NCI-H187 (cell line): ENCODE measurements at regions not wholly inside any gene's neighbourhood (a gene's known extent, or its start where the extent isn't known, plus 50 kb on each side); places are given as distances from the start of the nearest gene placed in this dataset.
A peak's percentile ranks its signal among the peaks of the same experiment; 100 is the strongest.

Source experiments
- DNase-seq, 2 experiments: peaks; one replicate each; lab custom pipeline; 2025; lab: John Stamatoyannopoulos, UW

DNA sequence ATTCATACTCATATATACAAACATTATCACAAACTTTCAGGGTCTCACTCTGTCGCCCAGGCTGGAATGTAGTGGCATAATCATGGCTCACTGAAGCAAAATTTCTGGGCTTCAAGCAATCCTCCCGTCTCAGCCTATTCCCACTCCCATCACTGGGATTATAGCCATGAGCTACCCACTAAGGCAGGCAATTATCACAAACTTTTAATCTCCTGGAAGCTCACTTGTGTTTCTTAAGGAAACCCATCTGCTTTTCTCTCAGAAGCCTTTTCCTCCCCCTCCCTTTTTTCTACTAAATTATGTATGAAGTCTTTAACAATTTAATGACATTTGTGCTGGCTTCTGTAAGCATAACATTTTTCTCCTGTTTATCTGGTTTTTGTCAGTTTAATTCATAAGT is 170.5 kb downstream of the AREG start:
- no peak for DNase-seq

DNA sequence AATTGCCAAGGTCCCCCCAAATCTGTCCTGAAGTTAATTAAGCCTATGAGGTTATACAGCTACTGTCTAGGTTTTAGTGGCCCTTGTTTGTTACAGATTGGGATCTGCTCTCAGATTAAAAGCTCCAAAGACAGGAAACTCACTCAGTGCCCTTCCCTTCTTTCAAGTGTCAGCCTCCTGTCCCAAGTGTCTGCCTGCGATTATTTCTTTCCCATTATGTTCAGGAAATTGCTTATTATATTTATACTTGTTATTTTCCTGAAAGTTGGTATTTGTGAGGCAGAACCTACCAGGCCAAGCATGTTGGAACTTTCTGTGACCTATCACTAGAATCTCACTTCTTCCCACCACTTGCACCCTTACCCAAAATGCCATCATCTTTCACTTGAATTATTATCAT is 173.2 kb downstream of the AREG start:
- no peak for DNase-seq

DNA sequence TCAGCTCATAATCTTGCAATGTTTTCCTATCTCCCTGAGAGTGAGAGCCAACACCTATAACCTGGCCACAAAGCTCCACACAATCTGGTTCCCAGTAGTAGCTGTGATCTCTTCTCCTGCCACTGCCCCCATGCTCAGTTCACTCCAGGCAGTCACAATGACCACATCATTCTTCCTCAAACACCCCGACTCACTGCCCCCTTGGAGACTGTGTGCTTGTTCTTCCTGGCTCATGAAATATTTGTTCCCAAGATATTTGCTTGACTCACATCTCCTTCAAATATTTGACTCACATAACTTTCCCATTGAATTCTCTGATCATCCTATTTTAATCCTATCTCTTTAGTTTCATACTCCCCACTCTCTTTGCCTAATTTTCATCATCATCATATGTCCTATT is 173.7 kb downstream of the AREG start:
- no peak for DNase-seq

DNA sequence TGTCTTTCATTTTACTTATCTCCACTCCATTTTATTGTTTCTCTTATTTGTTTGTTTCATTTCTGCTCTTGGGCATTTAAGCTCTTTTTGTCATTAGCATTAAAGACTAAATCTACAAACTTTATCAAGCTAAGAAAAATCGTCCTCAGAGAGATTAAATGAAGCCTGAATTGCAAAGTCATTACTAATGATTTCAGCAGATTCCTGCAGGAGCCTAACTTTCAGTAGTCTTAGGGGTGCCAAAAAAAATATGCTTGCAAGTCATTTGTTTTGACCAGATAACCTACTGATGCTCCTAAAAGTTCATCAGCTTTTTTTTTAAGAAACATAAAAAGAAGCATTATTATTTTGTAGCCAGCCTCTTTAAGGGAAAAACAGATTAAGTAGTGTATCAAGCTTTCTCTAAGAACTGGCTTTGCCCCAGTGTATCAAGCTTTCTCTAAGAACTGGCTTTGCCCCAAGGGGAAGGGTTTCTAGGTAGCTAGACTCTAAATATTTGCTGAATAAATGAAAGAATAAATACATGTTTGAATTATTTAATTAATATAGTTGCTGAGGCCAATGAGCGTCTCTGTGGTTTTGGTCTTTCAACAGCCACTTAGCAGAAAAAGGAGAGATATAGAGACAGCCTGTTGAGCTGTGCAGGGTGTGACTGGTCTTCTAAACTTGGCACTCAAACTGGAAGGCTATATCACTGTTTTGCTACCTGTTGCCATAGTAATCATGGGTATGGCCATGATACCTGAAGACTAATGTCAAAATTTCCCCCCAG is 174.2 kb downstream of the BTC start:
- DNase-seq: no peak

DNA sequence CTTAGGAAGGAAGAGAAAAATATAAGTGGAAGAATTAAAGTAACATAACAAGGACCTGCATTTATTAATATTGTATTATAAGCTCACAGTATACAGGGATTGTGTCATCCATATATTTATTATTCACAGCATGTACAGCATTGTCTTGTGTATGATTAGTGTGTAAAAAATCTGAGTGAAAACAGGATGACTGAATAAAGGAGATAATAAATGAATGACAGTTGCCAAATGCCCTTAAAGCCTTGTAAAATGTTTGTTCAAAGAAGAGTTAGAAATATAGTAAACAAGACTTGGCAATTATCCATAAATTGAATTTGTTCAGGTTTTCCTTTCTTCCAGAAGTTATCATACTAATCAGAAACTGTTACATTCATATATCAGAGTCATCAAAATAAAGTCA is 172.7 kb downstream of the BTC start:
- DNase-seq: no peak

DNA sequence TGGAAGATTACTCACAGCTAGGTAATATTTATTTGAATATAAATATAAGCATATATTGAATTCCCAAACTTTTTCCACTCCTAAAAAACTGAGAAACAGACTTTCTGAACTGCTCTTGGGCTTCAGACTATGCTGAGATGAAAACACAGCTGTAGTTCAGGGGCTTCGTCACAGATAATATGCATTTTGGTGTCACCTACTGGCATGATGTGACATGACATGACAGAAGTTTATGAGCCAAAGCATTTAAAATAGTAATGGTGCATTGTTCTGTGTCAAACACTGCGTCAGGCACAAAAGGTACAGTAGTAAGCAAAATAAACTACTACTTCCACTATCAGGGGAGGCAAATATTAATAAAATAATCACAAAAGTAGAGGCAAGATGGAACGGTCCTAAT is 171.3 kb downstream of the BTC start:
- DNase-seq: peak in 1 of 2 experiments; percentile 7

DNA sequence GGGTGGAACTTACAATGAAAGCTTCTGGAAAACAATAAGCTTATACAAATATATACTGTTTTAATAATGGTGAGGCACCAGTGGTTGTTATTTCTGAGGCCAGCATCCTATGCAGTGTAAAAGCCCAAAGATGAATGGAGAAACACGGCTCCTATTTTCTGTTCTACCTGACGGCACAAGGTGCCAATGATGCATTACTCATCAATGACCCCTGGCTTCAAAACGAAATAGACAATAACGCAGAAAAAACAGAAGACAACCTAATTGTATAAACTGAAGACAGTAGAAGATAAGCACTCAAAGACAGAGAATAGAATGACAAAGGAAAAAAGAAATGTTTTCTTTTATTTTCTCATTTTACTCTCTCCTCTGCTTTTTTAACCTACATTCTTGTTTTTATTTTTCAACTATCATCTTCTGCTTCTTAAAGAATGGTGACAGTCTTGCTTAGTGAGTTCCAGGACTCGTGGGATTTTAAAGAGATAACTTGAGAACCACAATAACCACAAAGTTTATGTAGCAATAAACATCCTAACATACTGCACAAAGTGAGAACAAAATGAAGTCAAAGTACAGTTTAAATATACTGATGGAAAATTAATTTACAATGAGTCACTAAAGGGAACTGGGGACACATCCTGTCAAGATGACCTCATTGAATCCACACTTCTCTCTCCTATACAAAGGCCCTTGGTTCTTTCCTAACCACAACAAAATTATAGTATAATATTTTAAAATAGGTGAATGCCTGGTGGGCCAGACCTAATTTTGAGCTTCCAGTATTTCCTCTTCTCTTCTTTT is 169.8 kb downstream of the BTC start:
- DNase-seq: no peak

DNA sequence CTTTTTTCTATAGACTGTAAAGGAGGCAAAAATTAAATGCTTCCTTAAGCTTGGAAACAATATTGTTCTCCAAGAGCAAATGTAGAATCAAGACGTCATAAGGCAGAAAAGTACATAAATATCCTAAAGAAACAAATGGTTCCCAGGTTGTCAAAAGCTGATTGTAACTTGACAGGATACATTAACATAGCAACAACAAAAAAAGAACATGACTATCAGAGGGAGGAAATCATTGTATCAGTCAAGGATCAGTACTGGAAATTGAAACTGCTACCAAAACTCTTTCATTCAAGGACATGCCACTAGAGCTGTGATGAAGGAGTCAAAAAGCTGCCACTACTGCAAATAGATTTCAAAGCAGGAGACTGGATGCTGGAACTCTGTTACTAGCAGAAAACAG is 168.3 kb downstream of the BTC start:
- DNase-seq: no peak

DNA sequence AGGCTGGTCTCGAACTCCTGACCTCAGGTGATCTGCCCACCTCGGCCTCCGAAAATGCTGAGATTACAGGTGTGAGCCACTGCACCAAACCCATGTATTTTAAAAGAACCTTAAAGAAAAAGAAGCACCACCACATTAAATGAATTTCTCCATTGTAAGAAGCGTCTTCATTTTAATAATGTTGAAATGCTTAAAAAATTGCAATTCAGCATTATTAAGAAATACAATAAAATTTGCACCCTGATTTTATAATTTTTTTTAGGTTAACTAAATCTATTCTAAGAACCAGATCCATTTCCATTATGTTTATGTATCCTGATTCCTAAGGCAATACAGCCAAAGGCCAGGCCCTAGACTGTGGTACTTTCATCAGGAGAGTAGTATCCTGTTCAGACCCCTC is 167.2 kb downstream of the BTC start:
- no peak for DNase-seq

DNA sequence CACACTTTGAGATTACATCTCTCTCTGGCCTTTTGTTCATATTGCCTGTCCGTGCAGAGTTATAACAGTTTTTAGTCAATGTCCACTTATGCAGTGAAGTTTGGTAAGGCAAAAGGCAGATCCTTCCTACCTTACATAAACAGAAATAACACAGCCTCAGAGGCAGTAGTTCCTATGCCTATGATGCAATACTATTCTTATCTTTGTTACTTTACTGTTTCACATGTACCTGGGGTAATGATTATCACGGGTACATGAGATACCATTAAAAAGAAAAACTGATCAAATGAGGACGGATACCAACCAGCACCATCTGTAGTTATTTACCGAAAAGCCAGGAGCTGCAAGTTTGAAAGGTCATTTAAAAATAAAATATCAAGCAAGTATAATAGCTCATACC is 166.8 kb downstream of the BTC start:
- no peak for DNase-seq

DNA sequence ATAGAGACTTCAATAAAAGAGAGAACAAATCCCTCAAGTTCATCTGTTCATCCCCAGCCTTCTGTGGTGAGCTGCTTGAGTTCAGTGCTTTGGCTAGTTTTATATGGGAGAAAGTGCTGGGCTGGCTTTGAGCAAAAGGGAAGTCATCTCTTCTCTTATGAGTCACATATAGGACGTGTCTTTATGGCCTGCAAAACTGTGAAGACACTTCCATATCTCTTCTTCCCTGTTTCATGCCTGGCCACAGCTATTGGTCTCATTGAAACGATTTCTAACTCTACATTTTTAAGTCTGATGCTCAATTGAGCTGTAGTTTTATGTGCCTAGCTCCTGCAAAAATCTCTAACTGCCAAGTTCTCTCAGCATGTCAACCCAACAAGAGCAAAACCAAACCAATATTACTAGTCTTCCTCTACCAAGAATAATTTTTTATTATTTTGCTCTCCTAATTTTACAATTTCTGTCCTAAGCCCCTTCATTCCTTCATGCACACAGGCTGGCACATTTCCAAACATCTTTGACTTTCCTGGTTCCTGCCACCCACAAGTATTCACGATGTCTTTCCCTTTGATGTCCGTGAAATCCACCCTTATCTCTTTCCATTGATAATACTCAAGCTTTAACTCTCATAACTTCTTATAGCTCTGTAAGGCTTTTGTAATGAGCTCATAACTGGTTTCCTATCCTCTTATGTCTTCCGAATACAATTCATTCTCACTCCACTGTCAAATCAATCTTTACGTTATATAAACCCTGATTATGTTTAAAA is 165.3 kb downstream of the BTC start:
- DNase-seq: no peak

DNA sequence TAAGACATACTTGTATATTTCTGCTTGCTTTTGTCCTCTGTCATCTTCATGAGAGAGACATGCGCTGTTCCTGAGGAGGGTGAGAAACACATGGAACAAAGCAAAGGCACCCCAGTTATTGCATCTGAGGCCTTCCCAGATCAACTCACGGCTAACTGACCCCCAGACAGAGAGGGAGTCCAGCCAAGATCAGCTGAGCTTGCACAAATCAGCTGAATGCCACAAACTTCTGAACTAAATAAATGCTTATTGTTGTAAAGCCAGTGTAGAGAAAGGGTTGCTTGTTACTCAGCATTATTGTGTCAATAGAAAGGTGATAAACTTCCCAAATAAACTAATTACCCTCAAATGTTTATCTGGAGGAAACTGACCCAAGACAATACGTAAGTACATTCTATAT is 163.8 kb downstream of the BTC start:
- DNase-seq: no peak

DNA sequence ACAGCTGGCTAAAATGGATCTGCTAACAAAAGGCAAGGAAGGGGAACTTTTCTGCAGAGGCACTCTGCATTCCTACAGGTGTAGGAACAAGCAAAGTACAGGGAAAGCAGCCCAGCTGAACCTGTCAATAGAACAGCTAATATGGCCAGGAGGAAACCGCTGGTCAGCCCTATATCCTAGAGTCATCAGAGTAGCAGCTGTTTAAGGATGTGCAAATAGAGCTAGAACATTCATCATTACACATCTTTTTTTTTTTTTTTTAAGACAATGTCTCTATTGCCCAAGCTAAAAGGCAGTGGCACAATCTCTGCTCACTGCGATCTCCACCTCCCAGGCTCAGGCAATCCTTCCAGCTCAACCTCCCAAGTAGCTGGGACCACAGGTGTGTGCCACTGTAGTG is 163.0 kb downstream of the BTC start:
- no peak for DNase-seq

DNA sequence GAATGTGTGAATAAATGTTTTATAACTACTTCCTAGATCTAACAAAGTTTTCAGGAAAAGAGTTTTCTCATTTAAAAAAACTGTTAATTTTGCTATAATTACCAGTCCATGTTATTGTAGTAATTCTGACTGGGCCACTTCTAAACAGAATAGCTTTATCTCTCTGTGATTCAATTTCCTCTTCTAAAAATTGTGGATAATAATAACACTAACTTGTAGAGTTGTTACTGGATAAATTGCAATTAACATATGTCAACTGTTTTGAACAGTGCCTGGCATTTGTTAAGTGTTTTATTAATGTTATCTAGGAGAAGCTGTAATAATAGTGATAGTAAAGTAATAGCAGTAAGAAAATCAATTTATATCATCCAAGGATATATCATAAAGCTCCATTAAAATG is 162.3 kb downstream of the BTC start:
- no peak for DNase-seq

DNA sequence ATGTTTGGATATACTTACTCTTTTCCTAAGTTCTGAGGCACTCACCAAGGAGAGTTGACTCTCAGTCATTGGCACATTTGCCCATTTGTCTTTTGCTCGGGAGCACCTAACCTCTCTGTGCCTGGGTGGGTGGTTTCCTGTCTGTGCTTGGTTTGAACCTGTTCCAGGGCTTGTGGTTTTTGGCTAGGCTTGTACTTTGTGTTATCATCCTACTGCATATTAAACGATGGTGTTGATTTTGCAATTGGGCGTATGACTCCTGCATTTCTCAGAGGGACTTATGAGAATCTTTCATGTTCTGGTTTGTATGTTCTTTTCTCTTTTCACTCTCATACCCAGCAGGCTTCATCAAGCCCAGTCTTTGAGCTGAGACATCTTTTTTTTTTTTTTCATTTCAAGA is 161.7 kb downstream of the BTC start:
- DNase-seq: no peak

DNA sequence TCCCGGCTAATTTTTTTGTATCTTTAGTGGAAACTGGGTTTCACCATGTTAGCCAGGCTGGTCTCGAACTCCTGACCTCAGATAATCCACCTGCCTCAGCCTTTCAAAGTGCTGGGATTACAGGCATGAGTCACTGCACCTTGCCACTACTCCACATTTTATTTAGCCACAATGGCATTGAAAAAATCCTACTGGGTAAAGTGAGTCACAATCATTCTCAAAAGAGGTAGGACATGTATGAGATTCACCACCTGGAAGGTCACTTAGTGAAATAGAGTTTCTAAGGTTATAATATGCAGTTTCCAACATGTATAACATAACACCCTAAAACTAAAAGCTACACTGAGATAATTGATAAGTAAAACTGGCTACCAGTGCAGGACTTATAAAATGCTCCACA is 159.2 kb downstream of the BTC start:
- DNase-seq: no peak

DNA sequence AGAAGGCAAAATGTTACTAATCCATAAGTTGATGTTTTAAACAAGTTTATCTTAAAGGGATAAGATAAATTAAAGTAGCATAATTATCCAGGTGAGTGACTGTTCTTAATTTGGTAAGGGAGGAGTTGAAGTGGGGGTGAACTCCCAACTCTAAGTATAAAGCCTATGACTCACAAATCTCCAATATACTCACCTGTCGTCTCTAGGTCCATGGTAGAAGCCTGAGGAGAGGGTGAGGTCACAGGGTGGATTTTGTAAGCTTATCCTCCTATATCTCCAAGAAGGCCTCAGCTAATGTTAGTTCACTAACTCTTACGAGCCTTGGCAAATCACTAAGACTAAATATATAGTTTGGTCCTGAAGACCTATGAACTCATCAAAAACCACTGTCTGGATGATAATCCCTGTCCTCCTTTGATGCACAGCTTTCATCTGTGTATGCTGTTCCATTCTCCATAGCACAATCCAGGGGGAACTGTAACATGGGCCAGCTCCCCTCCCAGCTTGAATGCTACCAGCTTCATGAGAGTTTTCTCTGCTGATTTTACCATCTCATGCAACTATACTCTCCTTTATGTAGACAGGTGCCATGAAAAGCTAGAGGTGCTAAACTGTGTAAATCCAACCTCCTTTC is 158.7 kb downstream of the BTC start:
- DNase-seq: no peak

DNA sequence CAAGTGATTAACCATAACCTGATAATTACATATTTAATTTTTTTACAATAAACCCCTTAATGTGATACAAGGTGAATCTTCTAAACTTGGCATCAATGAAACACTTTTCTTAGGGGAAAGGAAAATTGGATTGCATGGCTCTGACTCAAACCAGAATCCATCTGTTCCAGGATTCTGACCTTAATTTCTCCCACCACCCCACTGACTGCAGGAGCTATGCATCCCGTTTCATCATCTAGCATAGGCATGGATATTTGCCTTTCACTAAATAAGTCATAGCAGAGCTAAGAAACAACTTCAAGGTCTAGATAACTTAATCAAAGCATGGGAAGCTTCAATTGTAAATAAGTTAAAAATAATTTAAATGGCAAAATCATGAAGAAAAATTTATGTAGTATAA is 156.3 kb downstream of the BTC start:
- DNase-seq: no peak

DNA sequence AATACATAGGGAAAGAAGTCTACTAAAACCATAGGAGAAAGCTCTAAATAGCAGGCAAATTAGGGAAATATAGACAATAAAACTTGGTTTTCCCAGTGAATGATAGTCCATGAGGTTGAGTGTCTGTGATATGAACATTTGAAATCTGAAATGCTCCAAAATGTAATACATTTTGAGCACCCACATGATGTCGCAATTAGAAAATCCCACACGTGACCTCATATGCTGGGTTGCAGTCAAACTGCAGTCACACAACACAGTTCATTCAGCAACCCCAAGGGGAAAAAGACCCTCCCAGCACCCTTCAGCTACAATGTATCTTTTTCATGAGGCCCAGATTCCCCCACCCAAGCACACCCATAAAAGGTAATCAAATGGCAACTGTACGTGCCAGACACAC is 155.6 kb downstream of the BTC start:
- no peak for DNase-seq

DNA sequence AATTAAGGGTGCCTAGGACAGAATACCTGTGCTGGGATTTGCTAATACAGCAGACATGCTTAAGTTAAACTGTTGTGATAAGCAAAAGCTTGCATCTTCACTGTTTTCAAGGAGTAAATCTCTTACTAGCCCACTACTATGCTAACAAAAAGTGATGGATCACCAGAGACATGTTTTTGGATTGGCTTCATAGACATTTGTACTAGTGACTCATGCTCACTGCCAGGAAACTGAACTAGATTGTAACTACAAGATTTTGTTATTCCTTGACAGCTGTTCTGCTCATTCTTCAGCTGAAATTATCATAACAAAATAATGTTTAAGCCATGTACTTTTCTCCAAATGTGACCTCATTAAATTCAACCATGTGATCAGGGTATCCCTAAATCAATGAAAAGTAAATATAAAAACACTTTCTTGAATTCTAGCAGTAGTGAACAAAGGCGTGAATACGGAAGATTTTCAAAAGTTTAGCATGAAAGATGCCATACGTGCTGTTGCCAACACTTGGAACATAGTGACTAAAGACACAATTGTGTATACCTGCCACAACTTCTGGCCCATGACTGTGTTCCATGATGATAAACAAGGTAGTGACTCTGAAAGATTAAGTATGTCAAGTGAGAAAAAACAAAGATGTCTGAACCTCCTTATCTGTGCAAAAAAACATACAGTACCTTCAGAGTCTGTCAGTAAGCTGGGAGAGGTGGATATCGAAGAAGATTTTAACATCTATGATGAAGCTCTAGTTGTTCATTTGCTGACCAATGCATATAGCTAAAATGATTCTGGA is 154.0 kb downstream of the BTC start:
- DNase-seq: no peak

DNA sequence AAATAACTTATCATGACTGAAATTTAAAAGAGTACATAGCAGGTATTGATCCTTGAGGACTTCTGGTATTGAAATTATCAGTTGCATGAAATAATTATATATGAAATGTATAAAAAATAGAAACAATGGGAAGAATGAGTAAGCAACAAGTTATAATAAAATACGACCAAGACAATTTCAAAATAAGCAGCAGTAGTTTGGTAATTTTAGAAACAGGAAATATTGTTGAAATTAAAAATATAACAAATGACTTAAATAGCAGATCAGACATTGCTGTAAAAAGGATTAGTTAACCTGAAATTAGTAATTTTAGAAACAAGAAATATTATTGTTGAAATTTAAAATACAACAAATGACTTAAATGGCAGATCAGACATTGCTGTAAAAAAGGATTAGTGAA is 152.3 kb downstream of the BTC start:
- DNase-seq: no peak

DNA sequence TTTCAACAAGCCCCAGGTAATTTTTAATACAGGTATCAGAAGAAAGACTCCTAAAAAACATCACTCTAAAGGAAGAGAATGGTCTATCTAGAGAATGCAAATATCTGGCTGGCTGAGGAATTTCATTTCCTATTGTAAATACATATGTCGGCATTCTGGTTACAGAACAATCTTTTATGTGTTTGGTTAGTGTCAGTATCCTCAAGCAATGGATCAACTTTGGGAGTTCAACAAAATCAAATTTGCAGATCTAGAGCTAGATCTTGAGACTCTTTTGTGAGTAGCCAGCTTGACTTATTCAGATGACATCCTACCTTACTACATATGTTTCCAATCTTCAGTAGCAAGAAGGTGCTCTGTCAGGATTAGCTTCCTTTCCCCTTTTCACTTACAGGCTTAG is 145.1 kb downstream of the BTC start:
- DNase-seq: no peak
